KMS-11 (cell line): ENCODE measurements at regions not wholly inside any gene's neighbourhood (a gene's known extent, or its start where the extent isn't known, plus 50 kb on each side); places are given as distances from the start of the nearest gene placed in this dataset.
A peak's percentile ranks its signal among the peaks of the same experiment; 100 is the strongest.

Experiments
- H2AFZ ChIP-seq: fragments of 200-600 bp; sonication (generic); 2 replicates; pipeline ENCODE4 v1.6.1; 2016; ENCODE audit warnings: antibody characterized with exemption, mixed run types, low read depth
- H3K27ac ChIP-seq: fragments of 200-600 bp; sonication (generic); 2 replicates; pipeline ENCODE4 v1.6.1; 2016; ENCODE audit warnings: mild to moderate bottlenecking, mixed run types
- H3K27me3 ChIP-seq: fragments of 200-600 bp; sonication (generic); 2 replicates; pipeline ENCODE4 v1.6.1; 2017; ENCODE audit warnings: mild to moderate bottlenecking, low read depth, mixed run types, moderate library complexity; ENCODE audit not compliant: insufficient read depth
- H3K36me3 ChIP-seq: fragments of 200-600 bp; sonication (generic); 2 replicates; pipeline ENCODE4 v1.6.1; 2017; ENCODE audit warnings: mild to moderate bottlenecking, mixed run types; ENCODE audit not compliant: insufficient read depth
- H3K4me1 ChIP-seq: fragments of 200-600 bp; sonication (generic); 2 replicates; pipeline ENCODE4 v1.6.1; 2016; ENCODE audit warnings: mild to moderate bottlenecking, low read depth, mixed run types; ENCODE audit not compliant: poor library complexity, severe bottlenecking
- H3K4me2 ChIP-seq: fragments of 200-600 bp; sonication (generic); 2 replicates; pipeline ENCODE4 v1.7.0; 2016; ENCODE audit warnings: mild to moderate bottlenecking, mixed run types
- H3K4me3 ChIP-seq: fragments of 200-600 bp; sonication (generic); IDR thresholded peaks from 2 replicates; pipeline ENCODE4 v1.6.1; 2017; ENCODE audit warnings: low read depth, low read length, mixed read lengths; ENCODE audit not compliant: insufficient read depth
- H3K79me2 ChIP-seq: fragments of 200-600 bp; sonication (generic); 2 replicates; pipeline ENCODE4 v1.6.1; 2016; ENCODE audit warnings: low read depth, mixed run types; ENCODE audit not compliant: insufficient read depth
- H3K9ac ChIP-seq: fragments of 200-600 bp; sonication (generic); 2 replicates; pipeline ENCODE4 v1.6.1; 2016; ENCODE audit warnings: mild to moderate bottlenecking, mixed run types
- H4K20me1 ChIP-seq: fragments of 200-600 bp; sonication (generic); 2 replicates; pipeline ENCODE4 v1.6.1; 2016; ENCODE audit warnings: mild to moderate bottlenecking, mixed run types; ENCODE audit not compliant: insufficient read depth
- TF ChIP-seq, protein P1 (sequence below): fragments of 200-600 bp; sonication (generic); conservative IDR thresholded peaks from 2 replicates; pipeline ENCODE4 v1.6.1; 2017; ENCODE audit warnings: low read depth, mild to moderate bottlenecking, antibody characterized with exemption, low read length, moderate library complexity, mixed read lengths

DNA sequence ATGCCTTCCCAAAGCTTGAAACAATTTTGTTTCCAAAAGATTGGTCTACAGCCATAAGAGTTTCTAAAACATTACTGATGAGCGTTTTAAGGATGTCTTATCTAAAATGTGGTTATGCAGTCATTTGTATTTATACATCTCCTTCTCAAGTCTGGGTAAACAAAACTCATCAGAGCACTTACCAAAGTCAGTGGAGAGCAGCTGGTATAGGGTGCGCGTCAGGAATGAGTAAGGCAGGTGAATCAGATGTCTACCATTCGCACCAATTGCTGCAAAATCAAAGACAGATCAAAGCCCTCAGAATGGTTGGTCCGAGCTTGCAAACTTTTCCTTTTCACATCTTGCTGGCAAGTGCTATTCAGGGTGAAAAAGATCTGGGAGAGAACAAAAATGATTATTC is 65.6 kb upstream of the FAM171A1 start:
- H3K4me3 ChIP-seq, result no peak overlapping the region
- H3K79me2 ChIP-seq, result no peaks in the 10 kb centered on the region
- no peak overlapping the region for H2AFZ ChIP-seq
- TF ChIP-seq, protein P1, sequence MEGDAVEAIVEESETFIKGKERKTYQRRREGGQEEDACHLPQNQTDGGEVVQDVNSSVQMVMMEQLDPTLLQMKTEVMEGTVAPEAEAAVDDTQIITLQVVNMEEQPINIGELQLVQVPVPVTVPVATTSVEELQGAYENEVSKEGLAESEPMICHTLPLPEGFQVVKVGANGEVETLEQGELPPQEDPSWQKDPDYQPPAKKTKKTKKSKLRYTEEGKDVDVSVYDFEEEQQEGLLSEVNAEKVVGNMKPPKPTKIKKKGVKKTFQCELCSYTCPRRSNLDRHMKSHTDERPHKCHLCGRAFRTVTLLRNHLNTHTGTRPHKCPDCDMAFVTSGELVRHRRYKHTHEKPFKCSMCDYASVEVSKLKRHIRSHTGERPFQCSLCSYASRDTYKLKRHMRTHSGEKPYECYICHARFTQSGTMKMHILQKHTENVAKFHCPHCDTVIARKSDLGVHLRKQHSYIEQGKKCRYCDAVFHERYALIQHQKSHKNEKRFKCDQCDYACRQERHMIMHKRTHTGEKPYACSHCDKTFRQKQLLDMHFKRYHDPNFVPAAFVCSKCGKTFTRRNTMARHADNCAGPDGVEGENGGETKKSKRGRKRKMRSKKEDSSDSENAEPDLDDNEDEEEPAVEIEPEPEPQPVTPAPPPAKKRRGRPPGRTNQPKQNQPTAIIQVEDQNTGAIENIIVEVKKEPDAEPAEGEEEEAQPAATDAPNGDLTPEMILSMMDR, result no peak
- no peaks in the 10 kb centered on the region for H3K27me3 ChIP-seq
- H3K9ac ChIP-seq, result no peak overlapping the region
- H3K4me1 ChIP-seq, result no peaks in the 10 kb centered on the region
- no peak overlapping the region for H3K27ac ChIP-seq
- no peaks in the 10 kb centered on the region for H3K36me3 ChIP-seq
- no peaks in the 10 kb centered on the region for H4K20me1 ChIP-seq
- H3K4me2 ChIP-seq, result no peak overlapping the region

DNA sequence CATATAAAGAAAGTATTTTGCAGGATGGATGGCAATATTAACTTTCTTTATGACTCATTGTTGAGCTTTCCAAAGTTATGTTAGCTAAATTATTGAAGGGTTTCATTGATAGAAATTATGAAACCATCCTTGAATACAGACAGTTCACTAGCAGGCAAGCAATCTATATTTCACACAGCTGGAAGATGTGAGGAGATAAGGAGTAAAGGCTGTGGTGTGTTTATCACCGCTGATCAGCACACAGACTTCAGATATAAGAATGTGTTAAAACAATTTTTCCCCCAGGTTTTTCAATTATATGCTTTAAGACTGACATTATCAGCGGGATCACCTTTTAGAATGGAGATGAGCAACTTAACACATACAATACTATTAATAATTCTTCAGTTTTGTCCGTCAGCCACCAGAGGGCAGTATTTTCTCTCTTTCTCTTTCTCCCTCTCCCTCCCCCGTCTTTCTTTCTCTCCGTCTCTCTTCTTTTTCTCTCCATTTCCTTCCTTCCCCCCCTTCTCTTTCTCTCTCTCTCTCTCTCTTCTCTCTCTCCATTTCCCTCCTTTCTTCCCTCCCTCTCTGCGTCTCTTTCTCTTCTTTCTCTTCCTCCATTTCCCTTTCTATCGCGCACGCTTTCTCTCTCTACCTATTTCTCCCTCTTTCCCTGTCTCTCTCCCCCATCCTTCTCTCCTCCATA is 62.9 kb upstream of the FAM171A1 start:
- H3K79me2 ChIP-seq, result no peaks in the 10 kb centered on the region
- no peaks in the 10 kb centered on the region for H4K20me1 ChIP-seq
- peak overlapping the region; percentile 74 for H2AFZ ChIP-seq
- H3K4me1 ChIP-seq, result no peaks in the 10 kb centered on the region
- peak overlapping the region; percentile 23; the same call in 1 of the 2 replicates for H3K9ac ChIP-seq
- TF ChIP-seq, protein P1, result peak; percentile 80
- no peaks in the 10 kb centered on the region for H3K27me3 ChIP-seq
- H3K36me3 ChIP-seq, result no peaks in the 10 kb centered on the region
- H3K27ac ChIP-seq, result no peak overlapping the region
- H3K4me3 ChIP-seq, result no peak overlapping the region
- H3K4me2 ChIP-seq, result peak overlapping the region; percentile 34; the same call in 1 of the 2 replicates

DNA sequence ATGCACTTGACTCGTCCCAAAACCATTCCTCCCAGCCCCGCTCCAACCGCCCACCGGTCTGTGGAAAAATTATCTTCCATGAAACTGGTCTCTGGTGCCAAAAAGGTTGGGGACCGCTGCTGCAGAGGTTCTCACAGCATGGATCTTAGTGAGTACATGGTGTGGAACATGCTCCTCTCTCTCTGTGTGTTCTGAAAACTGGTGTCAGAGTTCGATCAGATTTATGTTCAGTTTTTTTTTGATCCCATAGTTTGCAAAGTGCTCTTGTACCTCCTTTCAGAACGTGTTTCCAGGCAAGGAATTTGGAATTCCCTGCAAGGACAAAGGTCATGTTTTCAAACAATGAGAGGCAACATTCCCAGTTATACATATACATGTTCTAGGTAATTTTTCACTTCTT is 61.2 kb upstream of the FAM171A1 start:
- TF ChIP-seq, protein P1, result no peak
- H3K27me3 ChIP-seq, result no peaks in the 10 kb centered on the region
- H4K20me1 ChIP-seq, result no peaks in the 10 kb centered on the region
- no peak overlapping the region for H3K9ac ChIP-seq
- no peaks in the 10 kb centered on the region for H3K79me2 ChIP-seq
- no peaks in the 10 kb centered on the region for H3K4me1 ChIP-seq
- no peak overlapping the region for H2AFZ ChIP-seq
- H3K27ac ChIP-seq, result no peak overlapping the region
- H3K36me3 ChIP-seq, result no peaks in the 10 kb centered on the region
- H3K4me2 ChIP-seq, result no peak overlapping the region
- no peak overlapping the region for H3K4me3 ChIP-seq

DNA sequence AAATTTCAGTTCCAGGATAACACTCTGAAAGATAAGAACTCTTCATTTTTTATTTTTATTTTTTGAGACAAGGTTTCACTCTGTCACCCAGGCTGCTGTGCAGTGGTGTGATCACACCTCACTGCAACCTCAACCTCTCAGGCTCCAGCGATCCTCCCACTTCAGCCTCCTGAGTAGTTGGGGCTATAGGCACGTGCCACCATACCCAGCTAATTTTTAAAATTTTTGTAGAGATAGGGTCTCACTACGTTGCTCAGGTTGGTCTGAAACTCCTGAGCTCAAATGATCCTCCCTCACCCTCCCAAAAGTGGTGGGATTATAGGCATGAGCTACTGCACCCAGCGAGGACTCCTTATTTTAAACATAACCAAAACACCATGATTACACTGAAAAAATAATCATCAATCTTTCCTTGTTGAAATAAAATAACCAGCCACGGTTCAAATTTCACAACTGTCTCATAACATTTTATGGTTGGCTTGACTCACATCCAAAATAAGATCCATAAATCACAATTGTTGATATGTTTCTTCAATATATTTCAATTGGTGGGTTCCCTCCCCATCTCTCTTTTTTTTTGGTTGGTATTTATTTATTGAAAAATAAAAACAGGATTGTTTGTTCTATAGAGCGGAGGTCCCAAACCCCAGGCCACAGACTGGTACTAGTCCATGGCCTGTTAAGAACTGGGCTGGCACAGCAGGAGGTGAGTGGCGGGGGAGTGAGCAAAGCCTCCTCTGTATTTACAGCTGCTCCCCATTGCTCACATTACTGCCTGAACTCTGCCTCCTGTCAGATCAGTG is 60.1 kb upstream of the FAM171A1 start:
- H3K79me2 ChIP-seq, result no peaks in the 10 kb centered on the region
- no peaks in the 10 kb centered on the region for H3K4me1 ChIP-seq
- no peak overlapping the region for H3K4me2 ChIP-seq
- H3K4me3 ChIP-seq, result no peak overlapping the region
- no peaks in the 10 kb centered on the region for H4K20me1 ChIP-seq
- no peaks in the 10 kb centered on the region for H3K36me3 ChIP-seq
- H3K27ac ChIP-seq, result no peak overlapping the region
- no peak overlapping the region for H3K9ac ChIP-seq
- TF ChIP-seq, protein P1, result no peak
- no peak overlapping the region for H2AFZ ChIP-seq
- H3K27me3 ChIP-seq, result no peaks in the 10 kb centered on the region
